ENCODE measurements at regions not wholly inside any gene's neighbourhood (a gene's known extent, or its start where the extent isn't known, plus 50 kb on each side); places are given as distances from the start of the nearest gene placed in this dataset.
A peak's percentile ranks its signal among the peaks of the same experiment; 100 is the strongest.

GRCh38 chr7:148472406-148472805 is 118.2 kb upstream of the C7orf33 start:
- Histone ChIP-seq H3K79me2 (ENCODE audit: low read length) (no peaks in the 10 kb centered on the region), H2AFZ (ENCODE audit: low read length) (no peak overlapping the region), H3K9me3 (ENCODE audit: low read length) (no peaks in the 10 kb centered on the region), H3K36me3 (ENCODE audit: insufficient read depth, low read length) (no peaks in the 10 kb centered on the region), H3K4me1 (ENCODE audit: low read length) (no peaks in the 10 kb centered on the region), H3K27ac (ENCODE audit: low read length) (no peak overlapping the region), H3K27me3 (ENCODE audit: low read length) (no peaks in the 10 kb centered on the region), H3K9me2 (replicated peaks; ENCODE audit: insufficient read depth, low read length) (no peaks in the 10 kb centered on the region), H3K9ac (ENCODE audit: low read length) (no peak overlapping the region), H4K20me1 (ENCODE audit: insufficient read depth, low read depth, low read length) (no peaks in the 10 kb centered on the region), H3K4me2 (ENCODE audit: low read depth, low read length, poor library complexity, severe bottlenecking) (no peak overlapping the region), H3K4me3 (ENCODE audit: low read length) (no peak overlapping the region)
- no peak for DNase-seq

DNA sequence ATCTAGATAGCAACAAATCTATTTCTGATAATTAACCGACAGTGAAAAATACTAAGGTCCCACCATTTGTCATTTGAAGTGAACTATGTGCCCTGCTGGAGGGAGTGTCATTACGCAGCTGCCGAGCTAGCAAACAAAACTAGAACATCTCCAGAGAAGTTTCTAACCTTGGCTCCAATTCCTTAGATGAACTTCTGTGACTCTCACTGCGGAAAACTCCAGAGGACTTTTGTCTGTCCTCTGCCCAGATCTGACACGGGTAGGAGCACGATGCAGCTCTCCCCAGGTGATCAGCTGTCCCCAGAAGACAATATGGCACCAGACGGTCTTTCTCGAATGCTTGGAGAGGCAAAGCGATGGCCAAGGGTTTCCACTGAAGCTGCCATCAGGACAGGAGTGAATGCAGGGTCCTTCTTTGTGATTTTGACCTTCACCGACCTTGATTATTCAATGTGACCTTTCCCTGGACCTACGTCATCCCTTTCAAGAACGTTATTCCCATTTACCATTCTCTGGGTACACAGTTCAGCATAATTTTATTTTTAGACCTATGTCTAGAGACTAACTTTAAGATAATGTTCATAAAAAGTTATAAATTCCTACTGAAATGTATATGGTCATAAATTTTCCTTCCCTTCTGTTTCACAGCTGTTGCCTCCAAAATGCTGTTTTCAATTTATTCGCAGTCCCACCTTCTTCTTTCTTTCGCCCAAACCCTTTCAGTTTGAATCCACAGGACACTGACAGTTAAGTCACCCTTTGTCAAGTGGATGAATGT is 116.7 kb upstream of the C7orf33 start:
- Histone ChIP-seq H3K9me2 (replicated peaks; ENCODE audit: insufficient read depth, low read length) (no peaks in the 10 kb centered on the region), H3K4me2 (ENCODE audit: low read depth, low read length, poor library complexity, severe bottlenecking) (no peak overlapping the region), H3K4me3 (ENCODE audit: low read length) (no peak overlapping the region), H4K20me1 (ENCODE audit: insufficient read depth, low read depth, low read length) (no peaks in the 10 kb centered on the region), H2AFZ (ENCODE audit: low read length) (no peak overlapping the region), H3K36me3 (ENCODE audit: insufficient read depth, low read length) (no peaks in the 10 kb centered on the region), H3K27me3 (ENCODE audit: low read length) (no peaks in the 10 kb centered on the region), H3K9me3 (ENCODE audit: low read length) (no peaks in the 10 kb centered on the region), H3K4me1 (ENCODE audit: low read length) (no peaks in the 10 kb centered on the region), H3K27ac (ENCODE audit: low read length) (no peak overlapping the region), H3K79me2 (ENCODE audit: low read length) (no peaks in the 10 kb centered on the region), H3K9ac (ENCODE audit: low read length) (no peak overlapping the region)
- DNase-seq: no peak

- Histone ChIP-seq H2AFZ (ENCODE audit: low read length) (no peak overlapping the region), H3K36me3 (ENCODE audit: insufficient read depth, low read length) (no peaks in the 10 kb centered on the region), H3K27ac (ENCODE audit: low read length) (no peak overlapping the region), H3K27me3 (ENCODE audit: low read length) (no peaks in the 10 kb centered on the region), H3K4me2 (ENCODE audit: low read depth, low read length, poor library complexity, severe bottlenecking) (no peak overlapping the region), H3K9me3 (ENCODE audit: low read length) (no peaks in the 10 kb centered on the region), H3K9me2 (replicated peaks; ENCODE audit: insufficient read depth, low read length) (no peaks in the 10 kb centered on the region), H3K4me1 (ENCODE audit: low read length) (no peaks in the 10 kb centered on the region), H3K79me2 (ENCODE audit: low read length) (no peaks in the 10 kb centered on the region), H4K20me1 (ENCODE audit: insufficient read depth, low read depth, low read length) (no peaks in the 10 kb centered on the region), H3K9ac (ENCODE audit: low read length) (no peak overlapping the region), H3K4me3 (ENCODE audit: low read length) (no peak overlapping the region)
- DNase-seq: no peak
Observed at GRCh38 chr7:148474481-148475025, 116.0 kb upstream of the C7orf33 start.

- no peaks in the 10 kb centered on the region for H3K9me3 ChIP-seq (ENCODE audit: low read length)
- H3K9me2 ChIP-seq (replicated peaks; ENCODE audit: insufficient read depth, low read length): no peaks in the 10 kb centered on the region
- H3K4me3 ChIP-seq (ENCODE audit: low read length): no peak overlapping the region
- H2AFZ ChIP-seq (ENCODE audit: low read length): no peak overlapping the region
- no peaks in the 10 kb centered on the region for H3K4me1 ChIP-seq (ENCODE audit: low read length)
- no peak overlapping the region for H3K9ac ChIP-seq (ENCODE audit: low read length)
- no peaks in the 10 kb centered on the region for H3K79me2 ChIP-seq (ENCODE audit: low read length)
- H3K36me3 ChIP-seq (ENCODE audit: insufficient read depth, low read length): no peaks in the 10 kb centered on the region
- no peak overlapping the region for H3K27ac ChIP-seq (ENCODE audit: low read length)
- H3K27me3 ChIP-seq (ENCODE audit: low read length): no peaks in the 10 kb centered on the region
- peak; percentile 5 for DNase-seq
- no peak overlapping the region for H3K4me2 ChIP-seq (ENCODE audit: low read depth, low read length, poor library complexity, severe bottlenecking)
- H4K20me1 ChIP-seq (ENCODE audit: insufficient read depth, low read depth, low read length): no peaks in the 10 kb centered on the region
Observed at GRCh38 chr7:148478551-148478950, 112.0 kb upstream of the C7orf33 start.

DNA sequence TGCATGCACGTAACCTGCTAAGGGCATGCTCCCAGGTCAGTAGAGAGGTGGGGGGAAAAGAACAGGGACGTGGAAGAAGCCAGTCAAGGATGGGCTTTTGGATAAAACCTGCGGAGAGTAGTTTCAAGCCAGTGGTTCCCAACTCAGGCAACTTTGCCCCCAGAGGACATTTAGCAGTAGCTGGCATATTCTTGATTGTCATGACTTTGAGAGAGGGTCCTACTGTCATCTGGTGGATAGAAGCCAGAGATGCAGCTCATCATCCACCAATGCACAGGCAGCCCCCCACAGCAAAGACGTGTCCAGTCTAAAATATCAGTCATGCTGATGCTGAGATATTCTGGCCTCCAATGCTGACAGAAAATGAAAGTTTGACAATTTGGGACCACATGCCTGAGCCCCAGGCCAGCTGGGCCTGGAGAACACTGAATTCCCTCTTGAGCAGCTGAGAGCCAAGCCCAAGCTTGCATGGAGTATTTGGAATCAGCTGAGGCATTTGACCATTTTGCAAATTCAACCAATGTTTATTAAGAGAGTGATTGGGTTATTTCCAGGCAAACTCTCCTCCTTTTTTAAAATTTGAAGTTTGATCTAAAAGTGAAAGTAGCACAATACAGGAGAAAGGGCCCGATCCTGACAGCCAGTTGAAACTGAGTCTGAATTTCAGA is 110.0 kb upstream of the C7orf33 start:
- no peaks in the 10 kb centered on the region for H3K27me3 ChIP-seq (ENCODE audit: low read length)
- no peaks in the 10 kb centered on the region for H3K36me3 ChIP-seq (ENCODE audit: insufficient read depth, low read length)
- H3K4me1 ChIP-seq (ENCODE audit: low read length): no peaks in the 10 kb centered on the region
- no peaks in the 10 kb centered on the region for H4K20me1 ChIP-seq (ENCODE audit: insufficient read depth, low read depth, low read length)
- H3K4me3 ChIP-seq (ENCODE audit: low read length): no peak overlapping the region
- H3K79me2 ChIP-seq (ENCODE audit: low read length): no peaks in the 10 kb centered on the region
- no peak overlapping the region for H2AFZ ChIP-seq (ENCODE audit: low read length)
- H3K27ac ChIP-seq (ENCODE audit: low read length): no peak overlapping the region
- DNase-seq: peak; percentile 37
- no peaks in the 10 kb centered on the region for H3K9me2 ChIP-seq (replicated peaks; ENCODE audit: insufficient read depth, low read length)
- no peak overlapping the region for H3K9ac ChIP-seq (ENCODE audit: low read length)
- no peaks in the 10 kb centered on the region for H3K9me3 ChIP-seq (ENCODE audit: low read length)
- no peak overlapping the region for H3K4me2 ChIP-seq (ENCODE audit: low read depth, low read length, poor library complexity, severe bottlenecking)

DNA sequence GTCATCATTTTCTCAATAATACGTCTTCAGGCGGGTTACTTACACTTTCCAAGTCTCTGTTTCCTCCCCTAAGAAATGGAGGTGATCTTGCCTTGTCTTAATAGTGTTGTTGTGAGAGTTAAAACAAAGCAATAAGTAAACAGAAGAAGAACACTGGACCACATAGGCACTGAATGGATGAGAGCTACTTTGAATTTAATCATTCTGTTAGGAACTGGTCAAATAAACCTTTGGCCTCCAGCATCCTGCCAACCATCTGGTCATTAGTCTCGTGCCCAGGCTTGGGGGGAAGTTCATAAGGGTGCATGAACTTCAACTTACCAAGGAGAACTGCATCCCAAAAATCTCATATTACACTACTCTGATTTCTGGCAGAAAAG is 109.4 kb upstream of the C7orf33 start:
- Histone ChIP-seq H3K4me1 (ENCODE audit: low read length) (no peaks in the 10 kb centered on the region), H3K27me3 (ENCODE audit: low read length) (no peaks in the 10 kb centered on the region), H2AFZ (ENCODE audit: low read length) (no peak overlapping the region), H3K9ac (ENCODE audit: low read length) (no peak overlapping the region), H3K27ac (ENCODE audit: low read length) (no peak overlapping the region), H3K4me3 (ENCODE audit: low read length) (no peak overlapping the region), H4K20me1 (ENCODE audit: insufficient read depth, low read depth, low read length) (no peaks in the 10 kb centered on the region), H3K9me2 (replicated peaks; ENCODE audit: insufficient read depth, low read length) (no peaks in the 10 kb centered on the region), H3K36me3 (ENCODE audit: insufficient read depth, low read length) (no peaks in the 10 kb centered on the region), H3K9me3 (ENCODE audit: low read length) (no peaks in the 10 kb centered on the region), H3K4me2 (ENCODE audit: low read depth, low read length, poor library complexity, severe bottlenecking) (no peak overlapping the region), H3K79me2 (ENCODE audit: low read length) (no peaks in the 10 kb centered on the region)
- DNase-seq: peak; percentile 11

DNA sequence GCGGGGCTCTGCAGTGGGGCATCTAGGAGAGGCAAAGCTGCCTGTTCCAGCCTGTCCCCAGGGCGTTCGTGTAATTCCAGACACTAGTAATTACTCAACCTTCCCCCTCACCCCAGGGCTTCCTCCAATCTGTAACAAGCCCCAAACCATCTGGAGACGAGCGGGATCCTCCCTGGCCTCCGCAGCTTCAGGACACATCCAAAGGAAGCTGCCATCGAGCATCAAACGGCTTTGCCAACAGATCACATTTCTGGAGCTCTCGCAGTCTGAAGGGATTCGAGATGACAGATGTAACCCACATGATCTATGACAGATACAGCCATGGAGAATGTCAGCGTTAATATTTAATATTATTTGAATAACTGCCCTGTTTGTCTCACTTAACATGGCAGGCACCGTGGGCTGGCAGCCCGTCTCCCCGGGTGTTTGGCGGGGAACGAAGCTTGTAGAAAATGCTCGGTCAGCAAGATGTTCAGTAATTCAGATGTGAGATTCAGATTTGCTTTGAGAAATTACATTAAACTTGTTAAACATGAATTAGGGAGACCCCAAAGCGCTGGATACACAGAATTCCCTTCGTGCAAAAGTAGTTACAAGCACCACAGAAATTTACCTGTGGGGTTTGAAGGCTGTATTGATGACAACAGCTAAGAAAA is 108.5 kb upstream of the C7orf33 start:
- no peaks in the 10 kb centered on the region for H3K27me3 ChIP-seq (ENCODE audit: low read length)
- H3K4me1 ChIP-seq (ENCODE audit: low read length): no peaks in the 10 kb centered on the region
- no peaks in the 10 kb centered on the region for H3K79me2 ChIP-seq (ENCODE audit: low read length)
- H3K4me2 ChIP-seq (ENCODE audit: low read depth, low read length, poor library complexity, severe bottlenecking): no peak overlapping the region
- DNase-seq: peak; percentile 31
- no peak overlapping the region for H3K9ac ChIP-seq (ENCODE audit: low read length)
- no peak overlapping the region for H3K4me3 ChIP-seq (ENCODE audit: low read length)
- H3K9me2 ChIP-seq (replicated peaks; ENCODE audit: insufficient read depth, low read length): no peaks in the 10 kb centered on the region
- no peaks in the 10 kb centered on the region for H3K9me3 ChIP-seq (ENCODE audit: low read length)
- H3K27ac ChIP-seq (ENCODE audit: low read length): no peak overlapping the region
- no peaks in the 10 kb centered on the region for H4K20me1 ChIP-seq (ENCODE audit: insufficient read depth, low read depth, low read length)
- no peak overlapping the region for H2AFZ ChIP-seq (ENCODE audit: low read length)
- H3K36me3 ChIP-seq (ENCODE audit: insufficient read depth, low read length): no peaks in the 10 kb centered on the region
